ENCODE measurements at regions not wholly inside any gene's neighbourhood (a gene's known extent, or its start where the extent isn't known, plus 50 kb on each side); places are given as distances from the start of the nearest gene placed in this dataset.
"Not testable (repeated sequence)": the region's sequence is repeated elsewhere in the genome, so short reads cannot be mapped to it uniquely, and the experiment has no call there.

DNA sequence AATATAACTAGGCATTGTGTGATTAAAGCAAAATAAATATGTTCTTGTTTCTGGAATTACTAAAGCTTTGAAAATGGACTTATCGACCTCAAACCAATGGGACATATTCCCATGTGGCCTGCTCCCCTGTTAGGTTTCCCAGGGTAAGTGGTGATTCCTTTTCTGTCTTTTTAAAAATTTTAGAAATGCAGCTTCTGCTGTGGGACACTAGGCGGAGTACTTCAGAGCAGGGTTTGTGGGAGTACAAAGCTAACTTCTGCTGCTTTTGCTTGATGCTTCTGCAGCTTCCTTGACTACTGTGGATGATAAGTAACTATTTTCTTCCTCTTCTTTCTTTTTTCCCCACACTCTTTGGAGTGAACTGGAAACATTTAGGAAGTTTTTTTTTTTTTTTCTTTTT is 2632.4 kb upstream of the DEFB115 start:
- H3F3A ChIP-seq (ENCODE audit: low read depth); H2AFZ ChIP-seq (replicated peaks); H4K20me1 ChIP-seq (ENCODE audit: low read depth); H3K79me2 ChIP-seq (ENCODE audit: low read depth); H3K4me3 ChIP-seq; H3K4me1 Mint-ChIP-seq; H3K36me3 Mint-ChIP-seq; H3K4me1 ChIP-seq; H3K36me3 ChIP-seq; H3K4me2 ChIP-seq; H3K27me3 Mint-ChIP-seq (ENCODE audit: insufficient read depth, low read depth); DNase-seq (ENCODE audit: low spot score); H3K27me3 ChIP-seq; H3K4me3 Mint-ChIP-seq; H3K9ac ChIP-seq; H3K27ac Mint-ChIP-seq; H3K27ac ChIP-seq: not testable (repeated sequence)
- H3K9me3 Mint-ChIP-seq = peaks cover 43% of the 10 kb centered on the region
- H3K9me3 ChIP-seq (ENCODE audit: low read depth) = peaks cover 31% of the 10 kb centered on the region

DNA sequence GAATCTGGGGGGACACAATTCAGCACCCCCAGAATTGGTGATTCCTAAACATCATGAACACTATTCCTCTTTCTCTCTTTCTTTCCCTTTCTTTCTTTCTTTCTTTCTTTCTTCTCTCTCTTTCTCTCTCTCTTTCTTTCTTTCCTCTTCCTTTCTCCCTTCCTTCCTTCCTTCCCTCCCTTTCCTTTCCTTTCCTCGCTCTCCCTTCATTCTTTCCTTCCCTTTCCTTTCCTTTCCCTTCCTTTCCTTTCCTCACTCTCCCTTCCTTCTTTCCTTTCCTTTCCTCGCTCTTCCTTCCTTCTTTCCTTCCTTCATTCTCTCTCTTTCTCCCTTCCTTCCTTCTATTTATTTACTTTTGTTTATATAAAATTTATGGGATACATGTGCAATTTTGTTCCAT is 2616.6 kb upstream of the DEFB115 start:
- H3K4me2 ChIP-seq; H3K36me3 Mint-ChIP-seq; H3K79me2 ChIP-seq (ENCODE audit: low read depth); H3K27ac ChIP-seq; H4K20me1 ChIP-seq (ENCODE audit: low read depth); H3K36me3 ChIP-seq; H3F3A ChIP-seq (ENCODE audit: low read depth); H3K4me3 Mint-ChIP-seq; DNase-seq (ENCODE audit: low spot score); H3K4me1 ChIP-seq; H3K9ac ChIP-seq; H3K27me3 Mint-ChIP-seq (ENCODE audit: insufficient read depth, low read depth); H3K27me3 ChIP-seq; H2AFZ ChIP-seq (replicated peaks); H3K4me1 Mint-ChIP-seq; H3K4me3 ChIP-seq; H3K27ac Mint-ChIP-seq: not testable (repeated sequence)
- peaks cover 12% of the 10 kb centered on the region for H3K9me3 ChIP-seq (ENCODE audit: low read depth)
- H3K9me3 Mint-ChIP-seq = peaks cover 26% of the 10 kb centered on the region

All from neural progenitor cell (in vitro differentiated cells).